Mesenchymal stem cell (in vitro differentiated cells and primary cell): ENCODE measurements at regions not wholly inside any gene's neighbourhood (a gene's known extent, or its start where the extent isn't known, plus 50 kb on each side); places are given as distances from the start of the nearest gene placed in this dataset.
"Not testable (repeated sequence)": the region's sequence is repeated elsewhere in the genome, so short reads cannot be mapped to it uniquely, and the experiment has no call there.

Experiments
- DNase-seq: peaks from one replicate; pipeline ENCODE4 v3.0.0-alpha.2; 2013
- H2AFZ ChIP-seq: one replicate; pipeline ENCODE4 v1.6.1; 2013; ENCODE audit warnings: low read depth, mild to moderate bottlenecking, control low read depth, inconsistent platforms, low read length, moderate library complexity
- H2AK5ac ChIP-seq: 2 replicates; pipeline ENCODE4 v1.6.1; 2013; ENCODE audit warnings: low read length, moderate library complexity, mild to moderate bottlenecking, inconsistent platforms; ENCODE audit not compliant: severe bottlenecking
- H2BK120ac ChIP-seq: one replicate; pipeline ENCODE4 v1.6.1; 2013; ENCODE audit warnings: low read depth, mild to moderate bottlenecking, inconsistent platforms, low read length, moderate library complexity
- H2BK12ac ChIP-seq, 2 experiments: one replicate each; pipeline ENCODE4 v1.6.1; 2013; ENCODE audit warnings: inconsistent platforms in 2 of 2, low read length in 2 of 2, mild to moderate bottlenecking in 2 of 2, moderate library complexity in 2 of 2, control low read depth in 1 of 2
- H2BK15ac ChIP-seq: one replicate; pipeline ENCODE4 v1.6.1; 2013; ENCODE audit warnings: mild to moderate bottlenecking, low read depth, inconsistent platforms; ENCODE audit not compliant: poor library complexity, severe bottlenecking
- H2BK5ac ChIP-seq: 2 replicates; pipeline ENCODE4 v1.6.1; 2013; ENCODE audit warnings: low read depth, mild to moderate bottlenecking, low read length, control low read depth, inconsistent platforms; ENCODE audit not compliant: poor library complexity, severe bottlenecking
- H3K14ac ChIP-seq, 2 experiments: one replicate each; pipeline ENCODE4 v1.6.1; 2013; ENCODE audit warnings: inconsistent platforms in 2 of 2, low read length in 2 of 2, control low read depth in 1 of 2, mild to moderate bottlenecking in 1 of 2, moderate library complexity in 1 of 2
- H3K18ac ChIP-seq, 2 experiments: one replicate each; pipeline ENCODE4 v1.6.1; 2013; ENCODE audit warnings: inconsistent platforms in 2 of 2, low read length in 2 of 2, control low read depth in 1 of 2, low read depth in 1 of 2, mild to moderate bottlenecking in 1 of 2
- H3K23ac ChIP-seq, 2 experiments: one replicate each; pipeline ENCODE4 v1.6.1; 2013; ENCODE audit warnings: inconsistent platforms in 2 of 2, low read length in 2 of 2, mild to moderate bottlenecking in 2 of 2, moderate library complexity in 2 of 2, control low read depth in 1 of 2
- H3K27ac ChIP-seq: 2 replicates; pipeline ENCODE4 v1.5.1; 2013; ENCODE audit warnings: mild to moderate bottlenecking, moderate library complexity, low read length, control low read depth, inconsistent platforms; ENCODE audit not compliant: poor library complexity, severe bottlenecking
- H3K27me3 ChIP-seq, 2 experiments: 2 replicates each; pipeline versions ENCODE4 v1.6.1 to v1.7.0; 2013; ENCODE audit warnings: low read length in 2 of 2, mild to moderate bottlenecking in 2 of 2, moderate library complexity in 2 of 2, control low read depth in 1 of 2, inconsistent platforms in 1 of 2; ENCODE audit not compliant: control insufficient read depth in 1 of 2, insufficient read depth in 1 of 2
- H3K36me3 ChIP-seq, 2 experiments: 2 replicates each; pipeline versions ENCODE4 v1.6.1 to v1.7.0; 2013; ENCODE audit warnings: low read length in 2 of 2, control low read depth in 1 of 2, inconsistent platforms in 1 of 2, low read depth in 1 of 2, mild to moderate bottlenecking in 1 of 2; ENCODE audit not compliant: insufficient read depth in 2 of 2, control insufficient read depth in 1 of 2
- H3K4ac ChIP-seq, 2 experiments: one replicate each; pipeline ENCODE4 v1.6.1; 2013; ENCODE audit warnings: inconsistent platforms in 2 of 2, low read length in 2 of 2, mild to moderate bottlenecking in 2 of 2, moderate library complexity in 2 of 2, control low read depth in 1 of 2, low read depth in 1 of 2
- H3K4me1 ChIP-seq: 2 replicates; pipeline ENCODE4 v1.6.1; 2013; ENCODE audit warnings: low read depth, low read length, control low read depth; ENCODE audit not compliant: control insufficient read depth, insufficient read depth
- H3K4me2 ChIP-seq: 2 replicates; pipeline ENCODE4 v1.6.1; 2013; ENCODE audit warnings: low read length, mild to moderate bottlenecking, inconsistent platforms; ENCODE audit not compliant: poor library complexity, severe bottlenecking
- H3K4me3 ChIP-seq, 2 experiments: 2 replicates each; pipeline versions ENCODE4 v1.5.1 to v1.7.0; 2013; ENCODE audit warnings: low read length in 2 of 2, mild to moderate bottlenecking in 2 of 2, control low read depth in 1 of 2, low read depth in 1 of 2; ENCODE audit not compliant: insufficient read depth in 1 of 2
- H3K79me1 ChIP-seq: replicated peaks from 2 replicates; pipeline ENCODE4 v1.6.1; 2013; ENCODE audit warnings: mild to moderate bottlenecking, control low read depth, low read length, inconsistent platforms; ENCODE audit not compliant: poor library complexity, severe bottlenecking
- H3K9ac ChIP-seq: 2 replicates; pipeline ENCODE4 v1.7.0; 2013; ENCODE audit warnings: mild to moderate bottlenecking, low read length, moderate library complexity
- H3K9me3 ChIP-seq: 2 replicates; pipeline ENCODE4 v1.7.0; 2013; ENCODE audit warnings: mild to moderate bottlenecking, low read length; ENCODE audit not compliant: control insufficient read depth
- H4K8ac ChIP-seq: one replicate; pipeline ENCODE4 v1.6.1; 2013; ENCODE audit warnings: inconsistent platforms, mild to moderate bottlenecking, low read length, moderate library complexity
- H4K91ac ChIP-seq: one replicate; pipeline ENCODE4 v1.6.1; 2013; ENCODE audit warnings: mild to moderate bottlenecking, low read length, inconsistent platforms
- WGBS: methylation state at CpG from one replicate; pipeline ENCODE4 v1.1.7; 2013; ENCODE audit warnings: mixed read lengths; 5-methylcytosine and 5-hydroxymethylcytosine counted together

GRCh38 chr10:47166808-47167581 is 133.0 kb upstream of the GDF10 start:
- not testable (repeated sequence) for H2BK15ac ChIP-seq, H3K36me3 ChIP-seq, H3K79me1 ChIP-seq, H2BK120ac ChIP-seq, H3K27me3 ChIP-seq, H2AFZ ChIP-seq, H2AK5ac ChIP-seq, H3K4me1 ChIP-seq, DNase-seq, H3K27ac ChIP-seq, H4K8ac ChIP-seq, H3K4ac ChIP-seq, H4K91ac ChIP-seq, H3K4me2 ChIP-seq, H3K18ac ChIP-seq, H3K14ac ChIP-seq, H2BK12ac ChIP-seq, H3K9me3 ChIP-seq, H3K23ac ChIP-seq, H2BK5ac ChIP-seq
- 88% methylated on average over 15 of the region's 17 CpGs for WGBS
- Histone ChIP-seq H3K9ac (peak overlapping the region; percentile 86), H3K4me3 (peak overlapping the region in 1 of 2 experiments; percentile 68)

- Histone ChIP-seq H3K27ac (no peak overlapping the region), H2AK5ac (no peak overlapping the region), H4K8ac (no peak overlapping the region), H4K91ac (no peak overlapping the region), H2BK12ac (no peak overlapping the region), H3K36me3 (no peaks in the 10 kb centered on the region), H3K4ac (no peak overlapping the region), H3K4me2 (no peak overlapping the region), H3K27me3 (no peaks in the 10 kb centered on the region), H3K14ac (no peak overlapping the region), H2BK5ac (no peak overlapping the region), H2BK120ac (no peak overlapping the region), H3K9me3 (no peaks in the 10 kb centered on the region), H3K4me1 (peaks cover 10% of the 10 kb centered on the region), H3K79me1 (no peaks in the 10 kb centered on the region), H3K23ac (no peak overlapping the region), H3K18ac (no peak overlapping the region), H2AFZ (no peak overlapping the region), H3K4me3 (peak overlapping the region in 1 of 2 experiments; percentile 68), H3K9ac (peak overlapping the region; percentile 86), H2BK15ac (no peak overlapping the region)
- no peak for DNase-seq
- WGBS = 100% methylated on average over 1 of the region's 2 CpGs
These were observed 132.4 kb upstream of the GDF10 start for GRCh38 chr10:47167591-47167990.

- H4K8ac ChIP-seq = no peak overlapping the region
- no peaks in the 10 kb centered on the region for H3K79me1 ChIP-seq
- no peak overlapping the region for H2AFZ ChIP-seq
- peak overlapping the region in 1 of 2 experiments; percentile 68 for H3K4me3 ChIP-seq
- H3K9ac ChIP-seq = peak overlapping the region; percentile 9
- H3K27me3 ChIP-seq = peaks cover 0 to 4% of the 10 kb centered on the region in 2 experiments
- no peaks in the 10 kb centered on the region for H3K36me3 ChIP-seq
- H2BK15ac ChIP-seq = no peak overlapping the region
- no peak overlapping the region for H3K14ac ChIP-seq
- H3K23ac ChIP-seq = no peak overlapping the region
- no peak overlapping the region for H2BK12ac ChIP-seq
- no peak overlapping the region for H3K4me2 ChIP-seq
- no peak overlapping the region for H2AK5ac ChIP-seq
- WGBS = no CpG with 5 or more reads among the region's 1 CpG
- H2BK120ac ChIP-seq = no peak overlapping the region
- no peak overlapping the region for H4K91ac ChIP-seq
- H3K9me3 ChIP-seq = no peaks in the 10 kb centered on the region
- no peak overlapping the region for H3K18ac ChIP-seq
- peaks cover 10% of the 10 kb centered on the region for H3K4me1 ChIP-seq
- no peak overlapping the region for H2BK5ac ChIP-seq
- no peak for DNase-seq
- H3K4ac ChIP-seq = no peak overlapping the region
- no peak overlapping the region for H3K27ac ChIP-seq
These were observed 130.4 kb upstream of the GDF10 start for GRCh38 chr10:47169581-47169980.

GRCh38 chr10:47173929-47174442 is 126.0 kb upstream of the GDF10 start:
- Histone ChIP-seq H3K18ac (no peak overlapping the region), H4K91ac (no peak overlapping the region), H2BK12ac (no peak overlapping the region), H3K9me3 (no peaks in the 10 kb centered on the region), H3K27me3 (peaks cover 0 to 36% of the 10 kb centered on the region in 2 experiments), H3K4me1 (no peaks in the 10 kb centered on the region), H4K8ac (no peak overlapping the region), H3K23ac (no peak overlapping the region), H2AK5ac (no peak overlapping the region), H3K4me2 (no peak overlapping the region), H3K14ac (no peak overlapping the region), H3K36me3 (no peaks in the 10 kb centered on the region), H2BK5ac (no peak overlapping the region), H3K79me1 (no peaks in the 10 kb centered on the region), H2AFZ (no peak overlapping the region), H3K27ac (no peak overlapping the region), H2BK15ac (no peak overlapping the region), H2BK120ac (no peak overlapping the region), H3K4ac (no peak overlapping the region), H3K4me3 (no peak overlapping the region), H3K9ac (no peak overlapping the region)
- WGBS = 79% methylated on average over 3 of the region's 6 CpGs
- DNase-seq = no peak
